HG03565 (cell line): ENCODE measurements at regions not wholly inside any gene's neighbourhood (a gene's known extent, or its start where the extent isn't known, plus 50 kb on each side); places are given as distances from the start of the nearest gene placed in this dataset.
A peak's percentile ranks its signal among the peaks of the same experiment; 100 is the strongest.
"Not testable (repeated sequence)": the region's sequence is repeated elsewhere in the genome, so short reads cannot be mapped to it uniquely, and the experiment has no call there.

Experiments
- ATAC-seq: cut with Tn5 transposase; IDR thresholded peaks from one replicate; pipeline ENCODE4 v1.9.1; 2021; ENCODE audit warnings: mild to moderate bottlenecking, moderate library complexity; ENCODE audit not compliant: unreplicated experiment

GRCh38 chr12:39699079-39699478, 79.5 kb upstream of the ABCD2 start:
- ATAC-seq = not testable (repeated sequence)

GRCh38 chr12:39697108-39697507, 77.5 kb upstream of the ABCD2 start:
- ATAC-seq = no peak

- no peak for ATAC-seq
These were observed 72.8 kb upstream of the ABCD2 start for GRCh38 chr12:39692258-39692853.

GRCh38 chr12:39685854-39686657, 66.5 kb upstream of the ABCD2 start:
- no peak for ATAC-seq

GRCh38 chr12:39682689-39683477, 63.3 kb upstream of the ABCD2 start:
- peak; percentile 51 for ATAC-seq

- no peak for ATAC-seq
These were observed 55.7 kb upstream of the ABCD2 start for GRCh38 chr12:39675263-39675662.

GRCh38 chr12:39672976-39673375, 53.4 kb upstream of the ABCD2 start:
- no peak for ATAC-seq

GRCh38 chr12:39671898-39672875, 52.6 kb upstream of the ABCD2 start:
- ATAC-seq = no peak

GRCh38 chr12:39669539-39669938, 49.9 kb upstream of the ABCD2 start:
- not testable (repeated sequence) for ATAC-seq
